Astrocyte (in vitro differentiated cells and primary cell): ENCODE measurements at regions not wholly inside any gene's neighbourhood (a gene's known extent, or its start where the extent isn't known, plus 50 kb on each side); places are given as distances from the start of the nearest gene placed in this dataset.

ENCODE experiments used
- CTCF ChIP-seq: IDR thresholded peaks from 2 replicates; pipeline ENCODE4 v1.5.1; 2011; ENCODE audit warnings: low read depth, mild to moderate bottlenecking, inconsistent platforms, low read length, moderate library complexity; ENCODE audit not compliant: insufficient read depth
- EZH2 ChIP-seq: IDR thresholded peaks from 2 replicates; pipeline ENCODE4 v1.6.1; 2012; ENCODE audit warnings: mild to moderate bottlenecking, low read length, inconsistent platforms; ENCODE audit not compliant: insufficient read depth

DNA sequence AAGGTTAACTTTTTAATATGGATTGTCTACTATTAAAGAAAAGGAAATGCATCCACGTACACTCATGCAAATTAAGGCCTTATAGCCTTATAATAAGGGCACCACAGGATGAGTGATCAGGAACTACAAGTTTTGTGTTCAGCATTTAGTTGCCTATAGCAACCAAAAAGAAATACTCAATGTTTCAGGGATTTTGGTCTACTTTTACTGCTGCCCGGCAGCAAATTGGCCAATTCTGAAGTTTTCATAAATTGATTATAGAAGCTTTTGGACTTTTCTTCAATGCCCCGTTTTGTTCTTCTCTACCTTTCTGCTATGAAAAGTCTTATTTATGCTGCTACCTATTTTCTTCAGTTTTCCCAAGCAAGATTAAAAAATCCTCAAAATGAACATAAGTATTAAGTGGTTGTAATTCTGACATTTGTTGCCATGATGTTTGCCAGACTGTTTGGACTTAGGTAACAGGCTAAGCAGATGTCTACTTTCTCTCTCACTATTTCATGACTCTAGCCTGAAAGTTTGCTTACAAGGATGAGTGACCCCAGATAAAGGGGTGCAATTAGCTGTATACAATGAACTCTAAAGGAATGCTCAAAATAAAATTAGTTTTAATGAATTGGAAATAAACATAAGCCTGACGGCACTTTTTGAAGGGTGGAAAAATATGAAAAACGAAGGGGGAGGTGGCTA is 391.5 kb upstream of the DAB2 start:
- TF ChIP-seq CTCF: no peak
- no peak for TF ChIP-seq EZH2
